Neural progenitor cell (in vitro differentiated cells): ENCODE measurements at regions not wholly inside any gene's neighbourhood (a gene's known extent, or its start where the extent isn't known, plus 50 kb on each side); places are given as distances from the start of the nearest gene placed in this dataset.

ENCODE experiments used
- DNase-seq: peaks from one replicate; pipeline ENCODE4 v3.0.0-alpha.2; 2016; ENCODE audit warnings: low spot score
- H2AFZ ChIP-seq: fragments of 200-600 bp; sonication (generic); replicated peaks from 2 replicates; pipeline ENCODE4 v1.6.1; 2016; ENCODE audit warnings: antibody characterized with exemption
- H3F3A ChIP-seq: fragments of 200-600 bp; sonication (generic); 2 replicates; pipeline ENCODE4 v1.6.1; 2016; ENCODE audit warnings: antibody characterized with exemption, low read depth
- H3K27ac ChIP-seq: fragments of 200-600 bp; sonication (generic); 2 replicates; pipeline ENCODE4 v1.5.1; 2016; ENCODE audit warnings: mild to moderate bottlenecking
- H3K27me3 ChIP-seq: fragments of 200-600 bp; sonication (generic); 2 replicates; pipeline ENCODE4 v1.6.1; 2016; ENCODE audit warnings: mild to moderate bottlenecking, moderate library complexity
- H3K36me3 ChIP-seq: fragments of 200-600 bp; sonication (generic); 2 replicates; pipeline ENCODE4 v1.5.1; 2016
- H3K4me1 ChIP-seq: fragments of 200-600 bp; sonication (generic); 2 replicates; pipeline ENCODE4 v1.6.1; 2016; ENCODE audit warnings: mixed run types
- H3K4me2 ChIP-seq: fragments of 200-600 bp; sonication (generic); 2 replicates; pipeline ENCODE4 v1.6.1; 2016
- H3K4me3 ChIP-seq: fragments of 200-600 bp; sonication (generic); 2 replicates; pipeline ENCODE4 v1.5.1; 2016
- H3K79me2 ChIP-seq: fragments of 200-600 bp; sonication (generic); 2 replicates; pipeline ENCODE4 v1.6.1; 2016; ENCODE audit warnings: low read depth
- H3K9ac ChIP-seq: fragments of 200-600 bp; sonication (generic); 2 replicates; pipeline ENCODE4 v1.6.1; 2016
- H3K9me3 ChIP-seq: fragments of 200-600 bp; sonication (generic); 2 replicates; pipeline ENCODE4 v1.5.1; 2016; ENCODE audit warnings: low read depth
- H4K20me1 ChIP-seq: fragments of 200-600 bp; sonication (generic); 2 replicates; pipeline ENCODE4 v1.6.1; 2016; ENCODE audit warnings: low read depth
- H3K27ac Mint-ChIP-seq: 3 replicates; pipeline ENCODE4 v1.8.0; 2021; ENCODE audit warnings: mixed read lengths
- H3K27me3 Mint-ChIP-seq: 2 replicates; pipeline ENCODE4 v1.8.0; 2022; ENCODE audit warnings: low read depth, mild to moderate bottlenecking, inconsistent platforms, moderate library complexity, mixed read lengths; ENCODE audit not compliant: insufficient read depth
- H3K36me3 Mint-ChIP-seq: 3 replicates; pipeline ENCODE4 v1.8.0; 2021; ENCODE audit warnings: mixed read lengths
- H3K4me1 Mint-ChIP-seq: 3 replicates; pipeline ENCODE4 v1.8.0; 2021; ENCODE audit warnings: mixed read lengths
- H3K4me3 Mint-ChIP-seq: 3 replicates; pipeline ENCODE4 v1.8.0; 2021; ENCODE audit warnings: mild to moderate bottlenecking, moderate library complexity, mixed read lengths
- H3K9me3 Mint-ChIP-seq: 3 replicates; pipeline ENCODE4 v1.8.0; 2020; ENCODE audit warnings: mixed read lengths
- CTCF ChIP-seq: fragments of 200-600 bp; sonication (generic); IDR thresholded peaks from 2 replicates; pipeline ENCODE4 v1.5.1; 2017; ENCODE audit warnings: antibody characterized with exemption, mild to moderate bottlenecking
- EZH2 ChIP-seq: fragments of 200-600 bp; sonication (generic); IDR thresholded peaks from 2 replicates; pipeline ENCODE4 v1.6.1; 2017; ENCODE audit warnings: antibody characterized with exemption, mild to moderate bottlenecking, moderate library complexity
- EZH2phosphoT487 ChIP-seq: fragments of 200-600 bp; sonication (generic); IDR thresholded peaks from 2 replicates; pipeline ENCODE4 v1.6.1; 2017; ENCODE audit warnings: antibody characterized with exemption

- DNase-seq: no peak
- Histone ChIP-seq H2AFZ (no peak overlapping the region), H3K27ac (no peak overlapping the region), H3K4me3 (no peak overlapping the region), H3K4me2 (no peak overlapping the region), H3K27me3 (no peaks in the 10 kb centered on the region), H3K36me3 (no peaks in the 10 kb centered on the region), H3F3A (no peaks in the 10 kb centered on the region), H3K79me2 (no peaks in the 10 kb centered on the region), H4K20me1 (no peaks in the 10 kb centered on the region), H3K9me3 (no peaks in the 10 kb centered on the region), H3K4me1 (no peaks in the 10 kb centered on the region), H3K9ac (no peak overlapping the region)
- Mint-ChIP-seq H3K4me3 (no peak overlapping the region), H3K27me3 (no peaks in the 10 kb centered on the region), H3K27ac (no peak overlapping the region), H3K9me3 (no peaks in the 10 kb centered on the region), H3K36me3 (no peaks in the 10 kb centered on the region), H3K4me1 (no peaks in the 10 kb centered on the region)
- TF ChIP-seq EZH2phosphoT487 (no peak), EZH2 (no peak), CTCF (no peak)
These were observed 985.4 kb downstream of the EPHA7 start for GRCh38 chr6:92433911-92434310.

- Mint-ChIP-seq H3K4me1 (no peaks in the 10 kb centered on the region), H3K4me3 (no peak overlapping the region), H3K27me3 (no peaks in the 10 kb centered on the region), H3K27ac (no peak overlapping the region), H3K9me3 (no peaks in the 10 kb centered on the region), H3K36me3 (no peaks in the 10 kb centered on the region)
- no peak overlapping the region for H3K9ac ChIP-seq
- DNase-seq: no peak
- H3K27me3 ChIP-seq: no peaks in the 10 kb centered on the region
- no peak overlapping the region for H3K27ac ChIP-seq
- H3K4me3 ChIP-seq: no peak overlapping the region
- H2AFZ ChIP-seq: no peak overlapping the region
- H4K20me1 ChIP-seq: no peaks in the 10 kb centered on the region
- H3K4me2 ChIP-seq: no peak overlapping the region
- TF ChIP-seq EZH2: no peak
- TF ChIP-seq EZH2phosphoT487: no peak
- no peak for TF ChIP-seq CTCF
- H3K4me1 ChIP-seq: no peaks in the 10 kb centered on the region
- H3K79me2 ChIP-seq: no peaks in the 10 kb centered on the region
- no peaks in the 10 kb centered on the region for H3K9me3 ChIP-seq
- no peaks in the 10 kb centered on the region for H3K36me3 ChIP-seq
- no peaks in the 10 kb centered on the region for H3F3A ChIP-seq
These were observed 987.9 kb downstream of the EPHA7 start for GRCh38 chr6:92431502-92431901.

GRCh38 chr6:92428448-92428847 lies 990.9 kb downstream of the EPHA7 start:
- Histone ChIP-seq H2AFZ (no peak overlapping the region), H3K79me2 (no peaks in the 10 kb centered on the region), H4K20me1 (no peaks in the 10 kb centered on the region), H3K27me3 (no peaks in the 10 kb centered on the region), H3K9me3 (no peaks in the 10 kb centered on the region), H3K36me3 (no peaks in the 10 kb centered on the region), H3K4me1 (no peaks in the 10 kb centered on the region), H3K4me2 (no peak overlapping the region), H3K4me3 (no peak overlapping the region), H3F3A (no peaks in the 10 kb centered on the region), H3K9ac (no peak overlapping the region), H3K27ac (no peak overlapping the region)
- Mint-ChIP-seq H3K27me3 (no peaks in the 10 kb centered on the region), H3K9me3 (no peaks in the 10 kb centered on the region), H3K4me3 (no peak overlapping the region), H3K4me1 (no peaks in the 10 kb centered on the region), H3K27ac (no peak overlapping the region), H3K36me3 (no peaks in the 10 kb centered on the region)
- no peak for DNase-seq
- TF ChIP-seq CTCF: no peak
- TF ChIP-seq EZH2: no peak
- no peak for TF ChIP-seq EZH2phosphoT487

- Mint-ChIP-seq H3K27ac (no peak overlapping the region), H3K4me1 (no peaks in the 10 kb centered on the region), H3K9me3 (no peaks in the 10 kb centered on the region), H3K4me3 (no peak overlapping the region), H3K27me3 (no peaks in the 10 kb centered on the region), H3K36me3 (no peaks in the 10 kb centered on the region)
- Histone ChIP-seq H3K36me3 (no peaks in the 10 kb centered on the region), H3K9me3 (no peaks in the 10 kb centered on the region), H3K9ac (no peak overlapping the region), H3K4me3 (no peak overlapping the region), H3K27ac (no peak overlapping the region), H3K4me2 (no peak overlapping the region), H4K20me1 (no peaks in the 10 kb centered on the region), H3K79me2 (no peaks in the 10 kb centered on the region), H2AFZ (no peak overlapping the region), H3F3A (no peaks in the 10 kb centered on the region), H3K27me3 (no peaks in the 10 kb centered on the region), H3K4me1 (no peaks in the 10 kb centered on the region)
- TF ChIP-seq CTCF (no peak), EZH2 (no peak), EZH2phosphoT487 (no peak)
- DNase-seq: no peak
These were observed 991.9 kb downstream of the EPHA7 start for GRCh38 chr6:92427453-92427852.
